ENCODE measurements at regions not wholly inside any gene's neighbourhood (a gene's known extent, or its start where the extent isn't known, plus 50 kb on each side); places are given as distances from the start of the nearest gene placed in this dataset.
"Not testable (repeated sequence)": the region's sequence is repeated elsewhere in the genome, so short reads cannot be mapped to it uniquely, and the experiment has no call there.

DNA sequence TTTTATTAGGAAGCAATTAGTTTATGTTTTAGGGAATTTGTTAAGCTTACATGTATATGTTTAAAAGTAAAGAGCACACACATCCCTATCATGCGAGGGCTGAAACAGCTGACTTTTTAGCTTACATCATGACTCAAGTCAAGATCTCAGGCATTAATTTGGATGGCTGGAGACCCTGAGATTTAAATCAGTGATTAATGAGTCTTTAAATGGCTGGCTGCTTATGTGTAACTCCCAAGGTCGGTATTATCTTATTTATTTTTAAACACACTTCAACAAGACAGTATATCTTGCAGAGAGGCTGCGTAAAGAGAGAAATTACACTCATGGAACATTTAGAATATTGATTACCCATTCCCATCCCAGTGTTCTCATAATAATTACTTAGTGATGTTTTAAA, 169.4 kb downstream of the KBTBD8 start:
- DNase-seq = no peak

DNA sequence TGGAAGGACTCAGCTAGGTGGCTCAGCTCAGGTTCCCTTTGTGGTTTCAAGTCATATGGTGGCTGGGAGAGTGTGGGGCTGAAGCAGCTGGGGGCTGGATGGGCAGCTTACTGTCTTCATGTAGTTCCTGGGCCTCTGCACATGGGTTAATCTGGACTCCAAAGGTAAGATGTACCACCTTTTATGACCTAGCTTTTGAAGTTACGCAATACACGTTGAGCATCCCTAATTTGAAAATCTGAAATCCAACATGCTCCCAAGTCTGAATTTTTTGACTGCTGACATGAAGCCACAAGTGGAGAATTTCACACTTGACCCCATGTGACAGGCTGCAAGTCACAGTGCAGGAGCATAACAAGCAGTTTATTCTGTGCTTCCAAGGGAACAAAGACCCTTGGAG, 173.7 kb downstream of the KBTBD8 start:
- no peak for DNase-seq

- not testable (repeated sequence) for DNase-seq
Observed at GRCh38 chr3:67173130-67173529, 175.0 kb downstream of the KBTBD8 start.

- DNase-seq = no peak
Observed at GRCh38 chr3:67176396-67176795, 178.3 kb downstream of the KBTBD8 start.

DNA sequence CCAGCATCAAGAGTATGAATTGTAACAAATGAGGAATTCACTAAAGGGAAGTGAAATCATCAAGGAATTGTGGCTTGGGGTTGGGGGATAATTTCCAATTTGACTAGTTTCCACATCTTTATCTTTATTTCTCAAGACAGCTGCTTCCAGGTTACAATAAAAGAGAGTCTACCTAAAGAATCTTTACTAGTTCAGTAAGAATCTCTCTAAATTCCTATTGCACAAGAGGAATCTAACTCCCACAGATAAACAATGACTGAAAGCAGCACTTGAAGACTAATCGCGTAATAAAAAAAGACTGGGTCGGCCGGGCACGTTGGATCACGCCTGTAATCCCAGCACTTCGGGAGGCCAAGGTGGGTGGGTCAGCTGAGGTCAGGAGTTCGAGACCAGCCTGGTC, 194.4 kb downstream of the KBTBD8 start:
- no peak for DNase-seq

DNA sequence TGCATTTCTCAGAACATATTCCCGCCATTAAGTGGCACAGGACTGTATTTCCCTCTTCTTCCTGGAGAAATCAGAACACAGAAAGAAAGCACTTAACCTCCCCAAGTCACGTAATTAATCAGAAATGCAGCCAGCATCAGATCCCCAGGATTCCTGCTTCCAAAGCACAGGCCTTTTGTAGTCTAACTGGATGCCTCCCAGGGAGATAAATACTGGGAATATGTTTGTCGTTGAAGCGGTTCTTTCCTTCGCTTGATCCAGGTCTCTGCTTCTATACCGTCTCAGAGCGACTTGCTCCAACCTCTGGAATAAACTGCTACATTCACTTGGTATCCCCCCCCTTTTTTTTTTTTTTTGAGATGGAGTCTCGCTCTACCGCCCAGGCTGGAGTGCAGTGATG, 198.6 kb downstream of the KBTBD8 start:
- no peak for DNase-seq

DNA sequence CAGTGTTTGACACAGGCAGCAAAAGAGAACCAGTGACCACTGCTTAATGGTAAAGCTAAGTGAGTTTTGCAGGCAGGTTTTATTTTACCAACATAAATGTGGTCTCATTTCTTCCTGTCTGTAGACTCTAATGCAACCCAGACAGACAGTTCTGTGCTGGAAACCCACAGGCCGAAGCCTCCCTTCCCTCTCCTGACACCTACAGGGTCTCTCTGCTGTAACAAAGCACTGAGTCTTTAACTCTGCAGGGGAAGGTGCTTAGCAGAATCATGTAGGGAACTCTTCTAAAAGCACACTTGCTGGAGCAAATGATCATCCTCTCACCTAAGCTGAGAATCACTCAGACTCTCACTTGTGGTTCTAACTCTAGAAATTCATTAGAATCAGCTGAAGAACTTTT, 200.3 kb downstream of the KBTBD8 start:
- DNase-seq = no peak

DNA sequence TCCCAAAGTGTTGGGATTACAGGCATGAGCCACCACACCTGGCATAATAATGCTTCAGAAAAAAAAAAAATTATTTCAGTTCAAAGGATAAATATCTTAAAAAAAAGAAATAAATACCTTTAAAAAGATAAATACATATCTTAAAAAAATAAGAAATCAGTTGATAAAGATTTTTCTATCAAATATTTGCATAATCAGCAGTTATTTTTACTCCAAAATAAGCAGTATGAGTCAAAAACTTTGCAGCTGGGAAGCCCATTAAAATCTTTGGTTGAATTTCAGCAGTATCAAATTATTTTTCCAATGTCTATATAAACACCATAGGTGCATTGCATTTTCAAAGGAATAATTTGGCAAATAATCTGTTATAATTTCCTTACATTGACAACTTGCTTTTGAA, 202.5 kb downstream of the KBTBD8 start:
- DNase-seq = no peak

- no peak for DNase-seq
Observed at GRCh38 chr3:67201026-67201425, 202.9 kb downstream of the KBTBD8 start.

- DNase-seq = no peak
Observed at GRCh38 chr3:67202053-67202452, 203.9 kb downstream of the KBTBD8 start.

DNA sequence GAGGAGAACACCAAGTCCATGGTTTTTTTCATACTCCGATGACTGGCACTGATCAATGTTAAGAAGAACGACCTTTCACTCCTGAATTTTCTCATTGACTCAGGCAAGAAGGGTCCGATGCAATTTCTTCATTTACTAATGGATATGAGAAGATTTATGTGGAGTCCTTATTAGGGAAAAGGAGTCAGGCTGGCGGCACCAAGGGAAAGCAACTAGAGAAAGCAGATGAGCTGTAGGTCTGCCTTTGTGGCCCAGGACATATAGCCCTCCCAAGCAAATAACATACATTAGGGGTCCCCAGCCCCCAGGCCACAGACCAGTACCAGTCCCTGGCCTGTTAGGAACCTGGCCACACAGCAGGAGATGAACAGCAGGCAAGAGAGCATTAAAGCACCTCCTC, 206.8 kb downstream of the KBTBD8 start:
- no peak for DNase-seq

- no peak for DNase-seq
Observed at GRCh38 chr3:67215690-67216089, 217.6 kb downstream of the KBTBD8 start.

GRCh38 chr3:67227030-67227429, 228.9 kb downstream of the KBTBD8 start:
- DNase-seq = no peak

- DNase-seq = no peak
Observed at GRCh38 chr3:67228136-67228535, 230.0 kb downstream of the KBTBD8 start.

DNA sequence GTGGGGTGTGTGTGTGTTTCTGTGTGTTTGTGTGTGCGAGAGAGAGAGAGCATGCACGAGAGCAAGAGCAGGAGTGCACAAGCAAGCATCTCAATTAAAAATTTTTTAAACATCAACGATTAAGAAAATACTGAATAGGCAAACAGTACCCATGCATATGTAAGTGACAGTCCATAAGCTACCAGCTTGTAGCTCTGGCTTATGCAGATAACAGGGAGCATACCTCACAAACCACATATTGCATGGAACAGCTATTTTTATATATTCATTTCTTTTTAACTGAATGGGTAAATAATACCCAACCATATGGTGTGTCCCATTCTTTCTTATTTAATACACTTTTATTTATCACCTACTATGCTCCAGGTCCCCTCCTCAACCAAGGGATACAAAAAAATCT, 234.5 kb downstream of the KBTBD8 start:
- DNase-seq = no peak

GRCh38 chr3:67239353-67239752, 241.2 kb downstream of the KBTBD8 start:
- DNase-seq = no peak

- DNase-seq = no peak
Observed at GRCh38 chr3:67241084-67241483, 243.0 kb downstream of the KBTBD8 start.

DNA sequence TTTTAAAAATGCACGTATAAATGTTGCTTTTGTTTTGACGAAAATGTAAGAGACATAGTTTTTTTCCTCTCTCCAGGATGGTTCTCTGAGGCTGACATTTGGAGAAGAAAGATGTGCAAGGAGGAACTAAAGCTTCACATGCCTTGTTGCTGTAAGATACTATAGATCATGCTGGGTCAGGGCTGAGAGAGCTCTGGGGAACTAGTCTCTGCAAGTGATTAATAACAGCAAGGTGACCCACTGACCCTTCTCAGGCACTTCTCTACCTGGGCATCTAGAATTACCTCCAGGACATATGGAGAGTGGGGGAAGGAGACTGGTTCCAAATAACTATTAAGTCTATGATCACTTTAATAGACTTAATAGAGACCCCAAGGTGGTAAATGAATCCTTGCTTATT, 246.0 kb downstream of the KBTBD8 start:
- no peak for DNase-seq

- DNase-seq = no peak
Observed at GRCh38 chr3:67245545-67245944, 247.4 kb downstream of the KBTBD8 start.

DNA sequence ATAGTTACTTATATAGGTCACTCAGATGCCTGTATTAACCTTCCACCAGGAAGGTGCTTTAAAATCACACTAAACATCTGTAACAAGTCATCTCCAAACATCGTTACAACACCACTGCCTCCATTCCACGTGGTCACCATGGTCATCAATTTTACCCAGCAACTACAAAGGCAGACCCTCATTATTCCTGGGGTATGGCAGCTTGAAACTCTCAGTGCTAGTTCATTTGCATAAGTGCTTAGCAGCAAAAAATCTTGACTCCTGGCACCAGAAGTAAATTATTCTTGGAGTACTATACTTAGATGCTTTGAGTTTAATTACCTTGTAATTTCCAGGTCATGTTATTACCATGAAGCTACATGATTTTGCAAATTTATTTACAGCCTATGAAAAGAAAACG, 250.6 kb downstream of the KBTBD8 start:
- DNase-seq = no peak

DNA sequence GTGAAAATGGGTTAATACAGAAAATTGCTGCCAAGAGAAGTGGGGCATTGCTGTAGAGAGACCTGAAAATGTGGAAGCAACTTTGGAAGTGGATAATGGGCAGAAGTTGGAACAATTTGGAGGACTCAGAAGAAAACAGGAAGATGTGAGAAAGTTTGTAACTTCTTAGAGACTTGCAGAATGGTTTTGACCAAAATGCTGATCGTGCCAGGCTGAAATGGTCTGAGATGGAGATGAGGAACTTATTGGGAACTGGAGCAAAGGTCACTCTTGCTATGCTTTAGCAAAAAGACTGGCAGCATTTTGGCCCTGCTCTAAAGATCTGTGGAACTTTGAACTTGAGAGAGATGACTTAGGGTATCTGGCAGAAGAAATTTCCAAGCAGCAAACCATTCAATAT, 254.8 kb downstream of the KBTBD8 start:
- DNase-seq = not testable (repeated sequence)

- DNase-seq = no peak
Observed at GRCh38 chr3:67278015-67278618, 280.0 kb downstream of the KBTBD8 start.

GRCh38 chr3:67286586-67286985, 288.5 kb downstream of the KBTBD8 start:
- DNase-seq = no peak

GRCh38 chr3:67288466-67289106, 290.5 kb downstream of the KBTBD8 start:
- no peak for DNase-seq

DNA sequence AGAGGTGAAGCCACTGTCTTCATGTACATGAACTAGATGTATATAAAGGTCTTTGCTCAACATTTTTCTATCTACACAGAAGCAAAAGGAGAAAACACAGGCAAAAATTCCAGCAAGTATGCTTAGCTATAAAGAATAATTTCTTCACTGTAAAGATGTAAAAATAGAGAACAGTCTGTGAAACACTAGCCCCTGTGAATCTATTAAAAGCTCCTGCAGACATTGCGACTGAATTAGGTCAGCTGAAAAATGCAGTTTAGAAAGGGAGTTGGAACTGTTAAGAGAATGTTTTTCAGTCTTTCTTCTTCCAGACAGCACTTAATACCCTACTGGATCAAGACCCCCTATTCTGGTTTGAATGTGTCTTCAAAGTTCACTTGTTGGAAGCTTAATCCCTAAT, 291.5 kb downstream of the KBTBD8 start:
- no peak for DNase-seq

Data from activated T-cell treated with anti-CD3 and anti-CD28 coated beads for 4 hours (primary cell).